ACHN (cell line): ENCODE measurements at regions not wholly inside any gene's neighbourhood (a gene's known extent, or its start where the extent isn't known, plus 50 kb on each side); places are given as distances from the start of the nearest gene placed in this dataset.

Source experiments
- DNase-seq: peaks from one replicate; pipeline ENCODE4 v3.0.0-alpha.2; 2015
- in situ Hi-C: cut with HindIII; loops from 2 replicates; pipeline ENCODE4 v1.10.0; 2017; ENCODE audit warnings: low sequenced_read_pairs, low pct_ligation_motif_present, low pct_unique_long_range_greater_than_20kb

GRCh38 chr2:117631152-117631945 lies 183.1 kb upstream of the DDX18 start:
- DNase-seq: no peak
- in situ Hi-C loops: no loop called here

DNA sequence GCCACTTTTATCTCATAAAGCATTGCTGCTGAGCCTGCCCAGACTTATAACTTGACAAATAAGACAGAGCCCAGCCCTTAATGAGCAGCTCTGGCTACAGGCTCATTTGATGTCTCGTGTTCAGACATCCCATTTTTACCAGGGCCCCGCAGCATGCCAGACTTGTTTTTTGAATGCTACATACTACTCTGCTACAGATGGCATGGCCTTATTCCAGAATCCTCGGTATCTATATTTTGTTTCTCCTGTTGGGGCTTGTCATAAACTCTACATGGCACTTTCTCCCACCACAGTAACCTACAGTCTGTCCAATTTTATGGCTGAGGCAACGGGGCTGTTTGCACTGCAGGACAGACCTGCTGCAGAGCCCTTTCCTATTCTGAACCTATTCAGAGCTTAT lies 179.0 kb upstream of the DDX18 start:
- no peak for DNase-seq
- in situ Hi-C loops: no loop called here

- in situ Hi-C loops: no loop called here
- DNase-seq: no peak
These were observed 175.1 kb upstream of the DDX18 start for GRCh38 chr2:117639401-117639800.

DNA sequence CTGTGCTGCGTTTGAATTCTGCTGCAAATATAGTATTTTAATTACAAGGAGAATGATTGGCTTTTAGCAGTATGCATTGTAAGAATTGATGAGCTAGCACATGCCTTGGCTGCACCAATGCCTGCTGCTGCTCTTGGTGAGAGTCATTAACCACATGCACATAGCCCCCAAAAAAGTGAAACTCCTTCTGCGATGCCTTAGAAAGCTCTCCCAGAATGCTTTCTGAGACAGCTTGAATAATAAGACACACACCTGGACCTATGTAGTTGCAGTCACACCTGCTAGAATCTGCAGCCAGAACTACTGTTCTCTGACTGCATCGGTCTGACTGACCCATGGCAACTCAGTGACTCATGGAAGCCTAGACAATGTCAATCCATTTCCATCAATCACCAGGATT lies 170.1 kb upstream of the DDX18 start:
- no peak for DNase-seq
- in situ Hi-C loops: no loop called here

DNA sequence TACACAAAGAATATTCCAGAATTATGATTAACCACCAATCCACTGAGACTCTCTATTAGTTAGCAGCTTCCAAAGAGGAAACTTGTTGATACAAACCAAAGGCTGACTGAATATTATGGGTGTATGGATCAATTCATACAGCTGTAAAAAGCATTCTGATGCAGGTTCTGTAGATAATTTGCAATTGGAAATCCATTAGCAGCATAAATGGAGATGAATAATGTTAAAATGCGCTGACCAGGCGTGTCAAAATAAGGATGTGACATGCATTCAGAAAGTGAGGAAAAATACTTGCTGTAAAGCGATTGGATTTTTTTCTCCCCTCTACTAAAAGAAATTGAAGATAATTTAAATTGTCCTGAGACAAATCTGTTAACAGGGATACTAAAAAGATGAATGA lies 169.0 kb upstream of the DDX18 start:
- DNase-seq: no peak
- in situ Hi-C loops: no loop called here

DNA sequence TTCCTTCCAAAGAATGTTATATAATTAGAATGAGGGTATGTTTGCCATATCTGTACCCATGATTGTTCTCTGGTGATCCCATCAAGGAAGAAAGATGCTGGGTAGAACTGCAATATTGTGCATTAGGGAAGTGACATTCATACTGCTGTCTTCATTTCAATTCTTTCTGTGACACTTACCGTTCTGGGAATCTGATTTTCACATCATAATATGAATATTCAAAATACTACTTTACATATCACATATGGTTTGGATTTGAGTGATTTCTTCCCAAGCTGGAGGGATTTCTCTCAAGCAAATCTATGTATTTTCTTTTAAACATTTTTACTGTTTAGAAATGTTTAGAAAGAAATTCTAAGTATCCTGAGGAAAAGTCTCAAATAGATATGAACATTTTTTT lies 168.4 kb upstream of the DDX18 start:
- in situ Hi-C loops: no loop called here
- DNase-seq: no peak

DNA sequence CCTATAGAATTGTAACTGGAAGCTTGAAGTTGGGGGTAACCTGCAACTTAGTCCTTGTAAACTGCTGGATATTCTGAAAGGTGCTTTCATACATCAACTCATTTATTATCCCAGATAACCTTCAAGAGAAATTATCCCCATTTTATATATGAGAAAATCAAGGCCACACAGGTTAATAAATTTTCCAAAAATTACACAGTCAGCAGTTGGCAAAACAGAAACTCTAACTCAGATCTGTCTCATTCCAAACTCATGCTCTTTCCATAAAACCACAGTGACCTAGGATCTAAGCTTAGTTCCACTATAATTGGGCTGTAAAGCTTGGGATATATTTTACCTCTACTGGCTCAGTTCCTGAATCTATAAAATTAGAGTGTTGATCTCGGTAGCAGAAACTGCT lies 167.6 kb upstream of the DDX18 start:
- in situ Hi-C loops: no loop called here
- DNase-seq: no peak

- DNase-seq: no peak
- in situ Hi-C loops: no loop called here
These were observed 157.9 kb upstream of the DDX18 start for GRCh38 chr2:117656546-117656945.

GRCh38 chr2:117661619-117662018 lies 152.9 kb upstream of the DDX18 start:
- DNase-seq: no peak
- in situ Hi-C loops: no loop called here

DNA sequence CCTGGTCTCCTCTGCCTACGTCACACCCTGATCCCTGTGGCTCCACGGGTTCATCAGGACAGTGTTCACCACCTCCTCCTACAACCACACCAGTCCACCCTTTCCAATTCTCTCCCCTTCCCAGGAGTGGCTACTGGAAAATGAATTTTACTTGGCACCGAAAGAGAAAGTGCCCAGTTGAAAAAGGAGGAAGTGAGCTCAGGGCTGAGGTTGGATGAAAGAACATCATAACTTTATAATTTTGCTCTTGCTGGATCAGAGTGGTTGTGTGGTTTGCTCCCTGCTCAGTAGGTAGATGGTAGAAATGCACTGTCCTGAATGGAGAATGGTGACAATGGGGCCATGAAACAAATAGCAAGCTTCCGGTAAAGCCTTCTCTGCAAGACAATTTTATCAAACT lies 140.3 kb upstream of the DDX18 start:
- in situ Hi-C loops: no loop called here
- no peak for DNase-seq

- in situ Hi-C loops: no loop called here
- no peak for DNase-seq
These were observed 134.5 kb upstream of the DDX18 start for GRCh38 chr2:117679952-117680351.

DNA sequence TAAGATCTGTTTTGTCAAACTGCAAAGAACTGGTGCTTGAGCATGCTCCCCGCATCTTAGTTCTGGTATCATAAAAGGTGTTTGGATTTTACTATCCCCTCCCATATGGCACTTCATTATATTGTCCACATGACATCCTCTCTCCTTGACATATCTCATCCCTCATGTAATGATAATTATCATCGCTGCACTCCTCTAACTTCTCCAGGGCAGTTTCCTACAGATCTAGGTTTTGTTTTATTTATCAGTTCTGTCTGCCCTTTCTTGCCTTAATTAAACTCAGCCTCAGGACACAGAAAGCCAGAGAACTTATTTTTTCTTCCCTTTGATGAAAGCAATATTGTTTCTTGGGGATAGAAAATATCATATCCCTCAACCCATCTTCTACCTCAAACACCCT lies 129.6 kb upstream of the DDX18 start:
- no peak for DNase-seq
- in situ Hi-C loops: no loop called here

DNA sequence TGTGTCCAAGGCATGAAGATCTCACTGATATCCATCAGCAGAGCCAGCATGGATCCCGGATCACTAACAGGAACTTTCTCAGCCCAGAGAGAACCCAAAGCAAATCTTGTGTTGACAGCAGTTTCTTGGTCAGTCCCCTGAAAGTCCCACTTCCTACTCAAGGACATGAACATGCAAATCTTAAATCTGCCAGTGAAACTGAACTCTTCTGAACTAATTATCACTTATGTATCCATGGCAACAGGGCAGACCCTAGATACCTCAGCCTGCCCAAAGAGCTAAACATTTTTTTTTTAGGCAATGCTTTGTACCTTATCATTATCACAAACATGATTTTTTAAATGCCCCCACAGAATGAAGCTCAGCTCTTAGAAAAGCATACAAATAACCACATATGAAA lies 127.8 kb upstream of the DDX18 start:
- in situ Hi-C loops: no loop called here
- DNase-seq: no peak

DNA sequence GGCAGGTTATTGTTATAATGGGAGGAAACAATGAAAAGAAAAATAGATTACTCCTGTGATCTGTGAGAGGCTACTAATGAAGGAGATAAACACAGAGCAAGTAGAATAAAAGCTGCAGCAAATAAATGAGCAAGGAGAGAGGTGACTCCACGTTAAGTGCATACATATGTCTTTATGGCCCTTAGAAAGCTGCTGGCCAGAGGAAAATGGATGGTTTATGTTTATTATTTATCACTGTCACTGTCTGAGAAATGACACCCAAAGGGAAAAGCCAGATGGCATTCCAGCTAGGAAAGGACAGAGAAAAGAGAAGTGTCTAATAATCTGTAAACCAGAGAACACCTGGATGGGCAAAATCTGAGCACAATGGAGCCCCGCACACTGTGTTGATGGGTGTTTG lies 122.9 kb upstream of the DDX18 start:
- in situ Hi-C loops: no loop called here
- DNase-seq: no peak

DNA sequence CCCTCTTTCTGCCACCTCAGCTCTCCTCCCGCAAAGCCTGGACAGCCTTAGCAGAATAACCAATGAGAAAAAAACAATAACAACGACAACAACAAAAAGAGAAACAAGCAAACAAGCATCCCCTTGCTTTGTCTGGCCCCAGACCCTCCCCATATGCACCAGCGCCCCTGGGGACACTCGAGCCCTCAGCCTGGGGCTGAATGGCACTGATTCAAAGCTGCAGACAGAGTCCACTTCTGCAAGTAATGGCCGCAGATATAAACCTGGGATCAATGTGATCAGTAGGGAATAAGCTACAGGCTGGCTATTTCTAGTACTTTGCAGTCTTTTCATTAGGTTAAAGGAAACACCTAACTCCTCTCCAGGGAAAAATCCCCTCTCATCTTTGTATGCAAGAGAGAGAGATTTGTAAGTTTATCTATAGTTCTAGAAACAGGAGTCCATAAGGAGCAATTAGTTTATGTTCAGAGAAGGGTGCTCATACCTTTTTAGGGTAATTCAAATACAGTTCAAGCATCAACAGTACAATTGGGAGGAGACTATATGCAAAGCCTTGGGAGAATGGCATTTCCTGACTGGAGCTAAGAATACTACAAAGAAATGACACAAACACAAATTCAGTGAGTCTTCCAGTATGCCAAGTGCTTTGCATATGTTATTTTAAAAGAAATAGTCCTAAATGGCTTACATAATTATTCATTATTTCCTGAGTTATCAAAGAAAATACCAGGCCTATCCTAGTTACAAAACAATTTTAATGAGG lies 122.3 kb upstream of the DDX18 start:
- in situ Hi-C loops: no loop called here
- DNase-seq: no peak

DNA sequence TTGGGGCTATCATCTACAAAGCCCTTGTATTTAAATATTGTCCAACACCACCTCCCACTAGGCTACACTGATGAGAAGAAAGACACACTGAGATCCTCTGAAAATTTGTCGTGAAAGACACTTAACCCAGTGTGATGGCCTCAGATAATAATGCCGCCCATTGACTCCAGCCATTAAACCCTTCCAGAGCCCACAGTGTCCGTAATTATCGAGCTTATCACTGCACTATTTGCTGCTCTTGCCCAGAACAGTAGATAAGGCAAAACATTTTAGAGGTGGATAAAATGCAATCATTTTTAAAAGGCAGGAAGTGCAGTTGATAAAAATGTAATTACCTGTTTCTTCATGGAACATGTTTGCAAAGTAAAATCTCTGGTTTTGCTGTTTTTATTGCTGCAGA lies 121.3 kb upstream of the DDX18 start:
- in situ Hi-C loops: no loop called here
- DNase-seq: no peak

- DNase-seq: no peak
- in situ Hi-C loops: no loop called here
These were observed 120.8 kb upstream of the DDX18 start for GRCh38 chr2:117693651-117694050.

DNA sequence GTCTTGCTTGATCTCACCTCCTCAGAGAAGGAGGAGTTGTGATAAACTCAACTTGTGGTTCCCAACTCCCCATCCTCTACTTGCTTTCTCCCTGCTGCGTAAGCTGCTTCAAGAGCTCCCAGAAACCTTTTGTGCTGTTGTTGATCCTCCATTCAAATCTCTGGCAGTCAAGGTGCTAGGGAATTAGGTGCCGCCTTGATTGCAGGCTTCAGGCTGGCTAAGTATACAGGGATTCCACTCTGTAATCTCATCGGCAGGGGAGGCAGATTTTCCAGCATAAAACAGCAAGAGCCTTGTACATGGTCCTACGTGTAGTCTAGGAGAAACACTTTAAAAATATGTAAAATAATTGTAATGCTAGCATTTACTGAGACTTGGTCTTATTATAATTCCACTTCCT lies 116.2 kb upstream of the DDX18 start:
- no peak for DNase-seq
- in situ Hi-C loops: no loop called here

GRCh38 chr2:117698819-117699218 lies 115.7 kb upstream of the DDX18 start:
- DNase-seq: no peak
- in situ Hi-C loops: no loop called here

DNA sequence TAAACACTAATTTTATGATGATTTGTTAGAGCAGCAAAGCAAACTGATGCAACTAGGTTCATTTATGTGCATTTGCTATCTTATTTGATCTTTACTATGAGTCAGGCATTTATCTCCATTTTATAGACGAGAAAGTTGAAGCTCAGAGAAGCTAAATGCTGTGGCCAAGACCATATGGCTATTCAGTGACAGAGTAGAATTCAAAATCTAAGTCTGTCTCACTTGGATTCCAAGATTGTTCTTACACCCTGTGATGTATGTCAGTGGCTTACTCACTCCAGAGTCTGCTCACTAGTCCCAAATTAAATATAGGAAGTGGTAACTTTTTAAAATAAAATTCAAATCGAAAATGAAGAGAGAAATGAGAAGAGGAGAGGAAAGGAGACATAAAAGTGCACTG lies 114.0 kb upstream of the DDX18 start:
- DNase-seq: no peak
- in situ Hi-C loops: no loop called here
